ENCODE measurements at regions not wholly inside any gene's neighbourhood (a gene's known extent, or its start where the extent isn't known, plus 50 kb on each side); places are given as distances from the start of the nearest gene placed in this dataset.

DNA sequence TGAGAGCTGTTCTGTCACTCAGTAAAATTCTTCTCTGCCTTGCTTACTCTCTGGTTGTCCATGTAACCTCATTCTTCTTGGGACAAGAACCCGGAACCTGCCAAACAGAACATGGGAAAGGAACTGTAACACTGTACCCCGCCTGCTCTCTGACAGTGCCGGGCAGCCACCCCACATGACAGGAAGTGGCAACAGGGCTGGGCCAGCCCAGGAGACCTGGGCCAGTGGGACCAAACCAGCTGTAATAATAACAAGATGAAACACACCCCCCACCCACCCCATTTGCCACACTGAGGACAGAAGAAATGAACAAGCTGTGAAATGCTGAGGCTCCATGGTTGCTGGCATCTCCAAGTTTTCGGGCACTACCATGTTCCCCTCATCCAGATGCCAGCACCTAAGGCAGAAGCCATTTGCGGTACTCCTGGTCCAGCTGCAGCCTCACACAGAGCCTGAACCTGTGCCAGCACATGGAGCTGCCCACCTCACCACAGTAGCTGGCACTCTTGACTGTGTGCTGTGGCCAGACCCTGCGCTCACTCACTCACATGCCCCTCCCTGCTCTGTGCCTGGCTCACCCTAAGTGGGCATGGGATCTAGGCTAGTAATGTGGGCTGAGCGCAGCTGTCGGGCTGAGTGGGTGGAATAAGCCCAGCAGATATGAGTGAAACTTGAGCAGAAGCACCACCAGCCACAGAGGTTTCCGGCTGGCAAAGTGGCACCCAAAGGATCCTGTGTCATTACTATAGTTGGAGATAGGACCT lies 126.2 kb upstream of the UGT8 start:
- Mint-ChIP-seq H3K36me3 (ENCODE audit: low read depth) (no peaks in the 10 kb centered on the region), H3K27ac (no peak overlapping the region), H3K4me1 (no peaks in the 10 kb centered on the region), H3K27me3 (no peaks in the 10 kb centered on the region), H3K4me3 (no peak overlapping the region), H3K9me3 (no peaks in the 10 kb centered on the region)
- DNase-seq = no peak
- intact Hi-C loops (cut with micrococcal nuclease) = no loop called here

DNA sequence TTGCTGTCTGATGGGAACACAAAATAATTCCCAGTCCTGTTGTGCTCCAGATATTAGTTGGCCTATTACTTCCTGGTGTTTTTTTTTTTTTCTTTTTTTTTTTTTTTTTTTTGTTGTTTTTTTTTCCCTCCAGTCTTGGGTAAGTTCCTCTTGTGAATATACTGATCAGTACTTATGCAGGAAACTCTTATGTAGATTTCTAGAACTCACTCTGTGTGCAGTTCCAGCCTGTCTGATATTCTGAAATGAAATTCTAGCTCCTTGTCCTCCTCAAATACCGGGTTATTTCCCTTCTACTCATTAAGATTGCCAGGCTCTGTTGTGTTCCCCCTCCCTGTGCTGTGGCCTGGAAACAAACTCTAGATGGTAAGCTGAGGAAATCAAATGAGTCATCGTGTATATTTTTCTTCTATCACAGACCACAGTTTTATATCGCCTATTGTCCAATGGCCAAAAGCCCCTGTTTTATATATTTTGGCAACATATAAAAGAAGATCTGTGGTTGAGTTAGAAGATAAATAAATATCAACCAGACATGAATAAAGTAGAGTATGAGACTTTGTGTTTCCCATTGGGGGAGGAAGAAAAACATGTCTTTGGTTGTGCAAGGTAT lies 124.3 kb upstream of the UGT8 start:
- H3K27ac Mint-ChIP-seq = no peak overlapping the region
- intact Hi-C loops (cut with micrococcal nuclease) = no loop called here
- no peaks in the 10 kb centered on the region for H3K4me1 Mint-ChIP-seq
- H3K27me3 Mint-ChIP-seq = no peaks in the 10 kb centered on the region
- H3K4me3 Mint-ChIP-seq = no peak overlapping the region
- no peak for DNase-seq
- H3K36me3 Mint-ChIP-seq (ENCODE audit: low read depth) = no peaks in the 10 kb centered on the region
- no peaks in the 10 kb centered on the region for H3K9me3 Mint-ChIP-seq

DNA sequence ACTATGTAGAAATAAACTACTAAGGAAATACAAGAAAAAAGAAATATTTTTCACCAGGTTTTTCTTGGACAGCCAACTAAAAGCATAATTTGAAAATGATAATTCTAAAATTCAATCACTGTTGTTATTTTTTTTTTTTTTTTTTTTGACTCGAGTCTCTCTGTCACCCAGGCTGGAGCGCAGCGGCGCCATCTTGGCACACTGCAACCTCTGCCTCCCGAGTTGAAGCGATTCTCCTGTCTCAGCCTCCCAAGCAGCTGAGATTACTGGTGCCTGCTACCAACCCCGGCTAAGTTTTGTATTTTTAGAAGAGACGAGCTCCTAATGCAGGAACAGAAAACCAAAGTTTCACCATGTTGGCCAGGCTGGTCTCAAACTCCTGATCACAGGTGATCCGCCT lies 122.3 kb upstream of the UGT8 start:
- Mint-ChIP-seq H3K9me3 (no peaks in the 10 kb centered on the region), H3K4me3 (no peak overlapping the region), H3K27me3 (no peaks in the 10 kb centered on the region), H3K36me3 (ENCODE audit: low read depth) (no peaks in the 10 kb centered on the region), H3K27ac (no peak overlapping the region), H3K4me1 (no peaks in the 10 kb centered on the region)
- DNase-seq = no peak
- intact Hi-C loops (cut with micrococcal nuclease) = no loop called here

DNA sequence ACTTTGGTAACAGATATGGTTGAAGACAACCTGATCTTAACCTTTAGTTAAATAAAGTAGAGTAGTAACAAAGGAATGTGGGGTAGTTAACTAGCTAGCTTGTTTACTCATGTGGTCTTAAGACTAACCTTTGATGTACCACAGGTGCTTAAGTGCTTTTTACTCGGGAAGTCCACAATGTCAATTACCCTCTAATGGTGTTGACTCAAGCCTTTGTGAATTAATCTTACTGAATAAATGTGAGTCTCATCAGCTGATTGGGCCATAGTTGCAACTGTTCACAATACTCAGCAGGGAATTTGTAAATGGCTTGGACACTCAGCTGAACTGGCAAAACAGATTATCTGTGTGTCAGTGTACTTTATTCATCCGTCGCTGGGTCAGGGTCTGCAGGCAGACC lies 119.0 kb upstream of the UGT8 start:
- H3K27ac Mint-ChIP-seq = no peak overlapping the region
- H3K36me3 Mint-ChIP-seq (ENCODE audit: low read depth) = no peaks in the 10 kb centered on the region
- no peak for DNase-seq
- no peaks in the 10 kb centered on the region for H3K4me1 Mint-ChIP-seq
- no peak overlapping the region for H3K4me3 Mint-ChIP-seq
- no peaks in the 10 kb centered on the region for H3K27me3 Mint-ChIP-seq
- intact Hi-C loops (cut with micrococcal nuclease) = no loop called here
- H3K9me3 Mint-ChIP-seq = no peaks in the 10 kb centered on the region

DNA sequence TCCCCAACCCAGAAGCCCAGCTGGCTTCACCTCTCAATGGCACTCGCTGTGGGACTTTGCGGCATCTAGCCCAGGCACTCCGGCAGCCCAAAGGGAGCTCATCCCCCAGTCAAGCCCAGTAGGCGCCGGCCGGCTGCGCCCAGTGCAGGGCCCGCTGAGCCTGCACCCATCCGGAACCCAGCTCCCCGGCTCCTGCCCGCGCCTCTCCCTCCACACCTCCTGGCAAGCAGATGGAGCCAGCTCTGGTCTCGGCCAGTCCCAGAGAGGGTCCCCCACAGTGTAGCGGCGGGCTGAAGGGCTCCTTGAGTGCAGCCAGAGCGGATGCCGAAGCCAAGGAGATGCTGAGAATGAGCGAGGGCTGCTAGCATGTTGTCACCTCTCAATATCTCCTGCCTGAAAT lies 116.8 kb upstream of the UGT8 start:
- no peaks in the 10 kb centered on the region for H3K9me3 Mint-ChIP-seq
- no peak overlapping the region for H3K27ac Mint-ChIP-seq
- H3K4me1 Mint-ChIP-seq = no peaks in the 10 kb centered on the region
- H3K36me3 Mint-ChIP-seq (ENCODE audit: low read depth) = no peaks in the 10 kb centered on the region
- intact Hi-C loops (cut with micrococcal nuclease) = no loop called here
- no peak overlapping the region for H3K4me3 Mint-ChIP-seq
- no peaks in the 10 kb centered on the region for H3K27me3 Mint-ChIP-seq
- DNase-seq = no peak

DNA sequence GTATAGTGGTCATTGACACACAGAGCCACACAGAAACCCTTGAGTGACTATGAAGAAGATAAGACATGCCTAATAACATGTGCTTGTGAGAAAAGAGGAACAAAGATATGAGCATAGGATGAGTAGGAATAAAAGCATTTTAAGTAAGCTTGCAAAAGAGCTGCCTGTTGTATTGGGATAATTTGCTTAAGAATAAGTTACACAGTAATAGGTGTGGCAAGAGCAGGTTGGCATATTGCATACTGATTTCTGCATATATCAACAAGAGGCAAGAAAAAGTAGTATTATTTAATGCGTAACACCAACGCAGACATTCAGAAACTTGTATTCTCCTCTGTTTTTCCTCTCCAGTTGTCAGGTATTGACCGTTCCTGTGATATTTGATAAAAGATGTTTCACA lies 111.5 kb upstream of the UGT8 start:
- intact Hi-C loops (cut with micrococcal nuclease) = no loop called here
- Mint-ChIP-seq H3K27me3 (no peaks in the 10 kb centered on the region), H3K27ac (no peak overlapping the region), H3K4me3 (no peak overlapping the region), H3K36me3 (ENCODE audit: low read depth) (no peaks in the 10 kb centered on the region), H3K4me1 (no peaks in the 10 kb centered on the region), H3K9me3 (no peaks in the 10 kb centered on the region)
- no peak for DNase-seq

DNA sequence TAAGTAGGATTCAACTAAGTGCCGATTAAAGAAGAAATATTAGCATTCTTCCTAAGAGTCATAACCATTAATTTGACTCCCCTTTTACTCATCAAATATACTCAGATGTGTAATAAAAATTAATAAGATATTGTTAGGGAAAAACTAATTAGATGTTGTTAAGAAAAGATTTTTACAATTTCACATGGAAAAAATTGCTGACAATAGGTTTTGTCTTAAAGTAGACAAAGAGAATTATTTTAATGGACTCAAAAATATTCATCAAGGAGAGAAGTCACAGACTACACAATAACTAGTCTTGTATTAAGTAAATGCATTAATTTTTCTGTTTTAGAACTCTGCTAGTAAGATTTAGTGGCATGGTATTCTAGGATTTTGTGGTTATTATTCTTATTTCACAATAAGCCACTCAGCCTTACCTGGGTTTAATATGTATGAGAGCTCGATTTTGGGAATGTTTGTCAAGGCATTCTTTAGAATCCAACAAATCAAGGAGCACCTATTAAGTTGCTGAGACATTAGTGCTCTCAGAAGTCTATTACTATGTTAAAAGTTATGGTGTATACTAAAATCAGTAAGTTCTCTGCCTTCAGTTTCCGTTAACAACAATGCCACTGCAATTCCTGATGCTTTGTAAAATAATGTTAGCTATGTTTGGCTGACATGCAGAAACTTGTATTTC lies 110.2 kb upstream of the UGT8 start:
- no peak overlapping the region for H3K27ac Mint-ChIP-seq
- intact Hi-C loops (cut with micrococcal nuclease) = no loop called here
- no peaks in the 10 kb centered on the region for H3K36me3 Mint-ChIP-seq (ENCODE audit: low read depth)
- H3K9me3 Mint-ChIP-seq = no peaks in the 10 kb centered on the region
- no peaks in the 10 kb centered on the region for H3K4me1 Mint-ChIP-seq
- DNase-seq = no peak
- no peaks in the 10 kb centered on the region for H3K27me3 Mint-ChIP-seq
- H3K4me3 Mint-ChIP-seq = no peak overlapping the region

DNA sequence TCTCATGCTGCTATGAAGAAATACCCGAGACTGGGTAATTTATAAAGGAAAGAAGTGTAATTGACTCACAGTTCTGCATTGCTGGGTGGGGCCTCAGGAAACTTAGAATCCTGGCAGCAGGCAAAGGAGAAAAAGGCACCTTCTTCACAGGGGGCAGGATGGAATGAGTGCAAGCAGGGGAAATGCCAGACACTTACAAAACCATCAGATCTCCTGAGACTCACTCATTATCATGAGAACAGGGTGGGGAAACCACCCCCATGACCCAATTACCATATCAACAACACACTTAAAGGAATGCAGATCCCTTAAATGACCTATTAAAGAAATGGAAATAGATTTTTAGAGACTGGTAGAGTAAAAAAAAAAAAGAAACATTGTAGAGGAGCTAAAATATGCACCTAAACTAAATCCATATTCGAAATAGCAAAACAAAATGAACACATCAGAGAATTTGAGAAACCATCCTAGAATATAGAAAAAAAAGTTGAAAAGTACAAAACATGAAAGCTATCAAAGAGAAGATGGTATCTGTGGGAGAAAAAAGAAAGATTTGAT lies 104.3 kb upstream of the UGT8 start:
- intact Hi-C loops (cut with micrococcal nuclease) = no loop called here
- Mint-ChIP-seq H3K27ac (no peak overlapping the region), H3K4me1 (no peaks in the 10 kb centered on the region), H3K9me3 (no peaks in the 10 kb centered on the region), H3K4me3 (no peak overlapping the region), H3K36me3 (ENCODE audit: low read depth) (no peaks in the 10 kb centered on the region), H3K27me3 (no peaks in the 10 kb centered on the region)
- no peak for DNase-seq

DNA sequence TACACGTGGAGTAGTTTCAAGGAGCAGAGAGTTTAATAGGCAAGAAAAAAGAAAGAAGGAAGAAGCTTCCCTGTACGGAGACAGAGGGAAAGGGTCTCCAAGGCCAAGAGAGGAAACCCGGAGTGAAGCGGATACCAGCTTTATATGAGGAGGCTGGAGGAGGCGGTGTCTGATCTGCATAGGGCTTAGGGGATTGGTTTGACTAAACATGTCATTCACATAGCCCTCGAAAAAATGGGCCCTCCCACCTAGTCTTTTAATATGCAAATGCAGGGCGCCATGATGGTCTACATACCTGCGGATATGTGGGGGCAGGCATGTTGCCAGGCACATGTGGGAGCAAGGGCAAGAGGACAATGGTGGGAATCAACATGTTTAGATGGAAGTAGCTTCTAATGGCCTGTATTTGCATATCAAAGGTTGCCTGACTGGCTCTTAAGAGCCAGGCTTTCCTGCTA lies 103.1 kb upstream of the UGT8 start:
- Mint-ChIP-seq H3K36me3 (ENCODE audit: low read depth) (no peaks in the 10 kb centered on the region), H3K27me3 (no peaks in the 10 kb centered on the region)
- intact Hi-C loops (cut with micrococcal nuclease) = no loop called here

DNA sequence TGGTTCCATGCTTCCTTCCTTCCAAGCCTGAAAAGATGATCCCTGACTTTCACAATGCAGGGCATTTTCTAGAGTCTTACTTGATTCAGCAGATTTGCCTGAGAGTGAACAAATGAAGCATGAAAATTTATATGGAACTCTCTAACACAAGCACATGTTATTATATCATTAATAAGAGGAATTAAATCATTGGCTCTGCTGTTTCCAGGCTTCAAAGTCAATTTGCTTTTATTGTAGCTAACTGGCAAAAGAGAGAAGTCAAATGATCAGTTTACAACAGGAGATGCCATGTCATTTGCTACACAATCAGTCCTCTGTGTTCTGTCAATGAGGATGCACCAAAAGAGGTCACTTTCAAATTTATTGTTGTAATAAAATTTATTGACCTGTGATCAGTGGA lies 101.5 kb upstream of the UGT8 start:
- no peak overlapping the region for H3K27ac Mint-ChIP-seq
- no peaks in the 10 kb centered on the region for H3K36me3 Mint-ChIP-seq (ENCODE audit: low read depth)
- intact Hi-C loops (cut with micrococcal nuclease) = no loop called here
- H3K4me1 Mint-ChIP-seq = no peaks in the 10 kb centered on the region
- DNase-seq = no peak
- H3K4me3 Mint-ChIP-seq = no peak overlapping the region
- H3K9me3 Mint-ChIP-seq = no peaks in the 10 kb centered on the region
- no peaks in the 10 kb centered on the region for H3K27me3 Mint-ChIP-seq

More for the DNA sequence above, 103.1 kb upstream of the UGT8 start:
- H3K4me1 Mint-ChIP-seq = no peaks in the 10 kb centered on the region
- H3K27ac Mint-ChIP-seq = no peak overlapping the region
- H3K4me3 Mint-ChIP-seq = no peak overlapping the region
- no peak for DNase-seq
- no peaks in the 10 kb centered on the region for H3K9me3 Mint-ChIP-seq

DNA sequence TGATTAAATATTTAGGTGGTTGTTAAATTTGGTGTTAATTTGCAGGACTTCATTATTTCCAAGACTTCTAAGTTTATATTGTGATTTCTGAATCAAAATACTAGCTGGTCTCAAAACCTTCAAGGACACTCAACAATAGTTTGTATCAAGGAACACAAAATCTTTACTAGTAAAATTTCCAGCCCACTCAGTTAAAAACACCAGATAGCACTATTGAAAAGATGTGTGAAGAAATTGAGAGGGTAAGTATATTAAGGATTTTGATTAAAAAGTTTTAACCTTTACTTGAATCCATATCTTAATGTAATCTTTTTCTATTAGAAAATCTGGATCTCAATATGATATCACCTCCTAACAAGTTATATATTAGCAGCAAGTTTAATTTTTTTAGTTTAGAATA lies 89.3 kb upstream of the UGT8 start:
- H3K4me1 Mint-ChIP-seq = no peaks in the 10 kb centered on the region
- H3K4me3 Mint-ChIP-seq = no peak overlapping the region
- no peaks in the 10 kb centered on the region for H3K36me3 Mint-ChIP-seq (ENCODE audit: low read depth)
- H3K27ac Mint-ChIP-seq = no peak overlapping the region
- intact Hi-C loops (cut with micrococcal nuclease) = no loop called here
- DNase-seq = no peak
- H3K9me3 Mint-ChIP-seq = no peaks in the 10 kb centered on the region
- no peaks in the 10 kb centered on the region for H3K27me3 Mint-ChIP-seq

DNA sequence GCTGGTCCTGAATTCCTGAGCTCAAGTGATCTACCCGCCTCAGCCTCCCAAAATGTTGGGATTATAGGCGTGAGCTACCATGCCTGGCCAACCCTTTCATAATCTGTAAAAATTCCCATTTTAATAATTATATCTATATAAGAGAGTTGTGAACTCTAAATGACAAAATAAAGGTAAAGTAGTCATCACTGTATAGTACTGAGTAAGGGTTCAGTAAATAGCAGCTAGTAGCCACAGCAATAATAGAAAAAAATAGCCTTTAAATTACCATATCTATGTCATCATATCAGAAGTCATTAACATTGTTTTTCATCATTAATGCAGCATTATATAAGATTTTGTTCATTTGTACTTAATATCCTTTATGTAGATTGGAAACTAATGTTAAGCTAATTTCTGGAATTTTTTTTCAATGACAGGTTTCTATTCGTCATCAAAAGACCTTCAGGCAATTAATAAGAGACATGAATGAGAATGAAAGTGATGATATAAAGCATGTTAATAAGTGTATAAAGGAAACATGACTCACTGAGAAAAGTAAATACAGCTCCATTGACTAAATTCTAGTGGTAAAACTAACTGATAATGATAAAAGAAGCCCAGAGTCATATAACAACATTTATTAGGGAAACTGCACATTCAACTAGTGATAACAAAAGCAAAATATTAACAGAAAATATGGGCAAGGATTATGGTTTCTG lies 85.9 kb upstream of the UGT8 start:
- Mint-ChIP-seq H3K27ac (no peak overlapping the region), H3K4me3 (no peak overlapping the region), H3K4me1 (no peaks in the 10 kb centered on the region), H3K36me3 (ENCODE audit: low read depth) (no peaks in the 10 kb centered on the region), H3K9me3 (no peaks in the 10 kb centered on the region), H3K27me3 (no peaks in the 10 kb centered on the region)
- no peak for DNase-seq
- intact Hi-C loops (cut with micrococcal nuclease) = no loop called here

DNA sequence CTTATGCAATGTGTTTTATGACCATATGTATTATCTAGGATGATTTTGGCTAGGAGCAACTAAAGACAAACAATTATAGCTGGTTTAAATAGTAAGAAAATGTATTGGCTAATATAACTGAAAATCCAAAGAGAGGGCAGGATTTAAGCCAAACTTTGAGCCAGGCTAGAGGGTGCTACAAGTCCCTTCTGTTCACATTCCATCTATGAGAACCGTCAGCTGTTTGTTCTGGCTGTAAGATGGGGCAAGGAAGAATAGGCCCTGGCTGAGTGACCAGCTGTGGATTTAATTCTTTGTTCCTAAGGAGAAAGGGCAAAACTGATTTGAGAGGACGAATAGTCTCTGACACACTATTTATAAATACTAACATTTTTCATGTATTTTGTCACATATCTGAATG lies 79.2 kb upstream of the UGT8 start:
- no peaks in the 10 kb centered on the region for H3K27me3 Mint-ChIP-seq
- no peaks in the 10 kb centered on the region for H3K36me3 Mint-ChIP-seq (ENCODE audit: low read depth)
- no peak for DNase-seq
- intact Hi-C loops (cut with micrococcal nuclease) = no loop called here
- no peak overlapping the region for H3K4me3 Mint-ChIP-seq
- H3K9me3 Mint-ChIP-seq = no peaks in the 10 kb centered on the region
- no peak overlapping the region for H3K27ac Mint-ChIP-seq
- H3K4me1 Mint-ChIP-seq = no peaks in the 10 kb centered on the region

DNA sequence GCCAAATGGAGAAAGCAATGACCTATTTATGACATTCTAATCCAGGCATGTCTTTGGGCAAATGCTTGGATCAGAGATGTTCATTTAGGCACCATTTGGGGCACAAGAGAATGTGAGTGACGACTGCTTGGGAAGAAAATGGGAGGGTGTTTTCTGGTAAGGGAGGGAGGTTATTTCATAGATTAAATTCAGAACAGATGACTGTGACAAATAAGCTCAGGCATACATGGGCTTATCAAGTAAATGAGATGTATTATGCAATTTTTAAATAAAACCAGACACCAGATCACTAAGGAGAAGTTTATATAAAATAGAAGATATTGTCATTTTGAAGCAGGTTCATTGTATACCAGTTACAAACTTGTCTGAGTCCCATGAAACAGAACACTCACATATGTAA lies 71.4 kb upstream of the UGT8 start:
- intact Hi-C loops (cut with micrococcal nuclease) = no loop called here
- Mint-ChIP-seq H3K27ac (no peak overlapping the region), H3K4me1 (no peaks in the 10 kb centered on the region), H3K27me3 (no peaks in the 10 kb centered on the region), H3K9me3 (no peaks in the 10 kb centered on the region), H3K4me3 (no peak overlapping the region), H3K36me3 (ENCODE audit: low read depth) (no peaks in the 10 kb centered on the region)
- DNase-seq = no peak
